Stimulated activated CD4-positive, alpha-beta T cell treated with anti-CD3 and anti-CD28 coated beads, Interleukin-15, amount 100 ng/mL, for 48 hours (primary cell): ENCODE measurements at regions not wholly inside any gene's neighbourhood (a gene's known extent, or its start where the extent isn't known, plus 50 kb on each side); places are given as distances from the start of the nearest gene placed in this dataset.

ENCODE experiments used
- DNase-seq, 2 donors: peaks; one replicate each; pipeline ENCODE4 v3.0.0-alpha.2; 2020; ENCODE audit warnings: low read depth in 2 of 2

- DNase-seq: no peak
Measured at GRCh38 chr2:76320716-76321115, 610.0 kb upstream of the GCFC2 start.

DNA sequence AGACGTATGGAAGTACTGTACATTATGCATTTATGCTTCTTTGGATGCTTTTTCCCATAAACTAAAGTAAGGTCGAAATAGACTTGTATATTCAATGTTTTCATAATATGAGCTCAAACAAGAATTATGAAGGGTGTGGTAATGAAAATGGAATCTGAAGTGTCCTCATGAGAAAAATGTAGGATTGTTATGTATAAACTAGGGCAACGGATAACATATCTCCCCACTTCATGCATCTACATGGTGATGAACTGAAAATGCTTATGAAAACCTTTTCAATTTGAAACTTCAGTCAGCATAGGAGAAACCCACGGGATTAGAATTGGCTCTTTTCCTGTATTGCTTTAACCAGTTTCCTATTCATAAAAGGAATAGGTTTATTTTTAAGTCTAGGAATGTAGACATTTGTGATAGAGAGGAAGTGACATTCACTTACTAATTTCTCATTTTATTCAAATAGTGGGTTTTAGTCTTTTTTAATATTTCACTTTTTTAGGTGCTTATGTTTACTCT, 608.2 kb upstream of the GCFC2 start:
- no peak for DNase-seq

GRCh38 chr2:76316691-76317090, 606.0 kb upstream of the GCFC2 start:
- DNase-seq: no peak

DNA sequence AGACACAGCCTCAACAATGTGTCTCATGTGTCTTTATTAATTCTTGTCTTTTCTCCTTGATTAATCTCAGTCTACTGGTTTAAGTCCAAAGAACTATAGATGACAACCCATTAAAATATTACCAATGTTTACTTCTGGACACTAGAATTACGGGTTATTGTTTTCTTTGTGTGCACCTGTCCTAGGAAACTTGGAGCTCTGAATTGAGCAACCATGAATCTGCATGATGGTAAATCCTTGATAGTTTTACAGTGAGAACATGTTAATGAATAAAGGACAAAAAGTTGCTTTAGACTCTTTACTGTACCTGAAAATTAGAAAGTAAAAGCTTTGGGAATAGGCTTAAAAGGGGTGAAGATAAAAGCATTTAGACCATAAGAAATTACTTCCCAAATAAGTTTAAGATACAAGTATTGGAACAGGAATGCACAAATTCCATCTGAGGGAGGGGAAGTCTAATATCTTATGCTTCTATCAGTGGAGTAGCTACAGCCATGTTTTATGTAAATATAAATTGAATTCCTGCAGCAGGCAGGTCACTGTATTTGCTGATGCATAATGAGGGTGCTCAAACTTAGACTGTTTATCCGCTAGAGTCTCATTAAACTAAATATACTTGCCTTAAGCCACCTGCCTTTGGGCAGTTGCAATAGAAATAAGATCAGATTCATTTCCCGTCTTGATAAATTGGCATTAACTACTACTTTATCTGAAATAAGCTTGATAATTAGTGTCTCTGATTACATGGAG, 603.7 kb upstream of the GCFC2 start:
- no peak for DNase-seq

DNA sequence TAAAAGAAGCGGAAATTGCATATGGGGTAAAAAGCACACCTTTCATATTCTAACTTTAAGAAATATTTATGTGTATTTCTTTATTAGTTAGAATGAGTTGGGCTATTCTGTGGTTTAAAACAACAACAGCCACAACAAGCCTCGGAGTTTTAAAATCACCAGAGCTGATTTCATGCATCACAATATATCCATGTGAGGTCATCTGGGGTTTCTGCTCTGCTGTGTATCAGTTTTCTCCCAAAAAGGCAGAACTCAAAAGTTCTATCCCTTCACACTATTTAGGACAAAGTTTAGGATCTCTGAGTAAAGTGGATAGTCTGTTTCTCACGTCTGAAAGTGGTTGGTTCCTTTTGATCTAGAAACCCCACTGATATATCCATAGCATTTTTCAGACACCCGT, 601.5 kb upstream of the GCFC2 start:
- DNase-seq: no peak

DNA sequence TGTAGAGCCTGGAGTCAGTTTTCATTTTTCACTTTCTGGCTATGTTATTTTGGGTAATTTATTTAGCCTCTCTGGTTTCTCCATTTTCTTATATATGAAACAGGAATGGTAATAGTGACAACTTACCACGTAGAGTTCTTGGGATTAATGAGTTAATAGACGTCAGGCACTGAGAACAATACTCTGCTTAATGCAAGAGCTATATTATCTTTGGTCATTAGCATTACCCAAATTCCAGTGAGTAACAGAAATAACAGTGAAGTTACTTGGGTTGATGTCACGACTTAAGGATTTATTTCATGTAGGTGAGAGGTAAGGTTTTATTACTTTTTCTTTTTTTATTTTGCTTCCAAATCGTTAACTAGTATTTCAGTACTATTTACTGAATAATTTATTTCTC, 601.0 kb upstream of the GCFC2 start:
- DNase-seq: no peak

DNA sequence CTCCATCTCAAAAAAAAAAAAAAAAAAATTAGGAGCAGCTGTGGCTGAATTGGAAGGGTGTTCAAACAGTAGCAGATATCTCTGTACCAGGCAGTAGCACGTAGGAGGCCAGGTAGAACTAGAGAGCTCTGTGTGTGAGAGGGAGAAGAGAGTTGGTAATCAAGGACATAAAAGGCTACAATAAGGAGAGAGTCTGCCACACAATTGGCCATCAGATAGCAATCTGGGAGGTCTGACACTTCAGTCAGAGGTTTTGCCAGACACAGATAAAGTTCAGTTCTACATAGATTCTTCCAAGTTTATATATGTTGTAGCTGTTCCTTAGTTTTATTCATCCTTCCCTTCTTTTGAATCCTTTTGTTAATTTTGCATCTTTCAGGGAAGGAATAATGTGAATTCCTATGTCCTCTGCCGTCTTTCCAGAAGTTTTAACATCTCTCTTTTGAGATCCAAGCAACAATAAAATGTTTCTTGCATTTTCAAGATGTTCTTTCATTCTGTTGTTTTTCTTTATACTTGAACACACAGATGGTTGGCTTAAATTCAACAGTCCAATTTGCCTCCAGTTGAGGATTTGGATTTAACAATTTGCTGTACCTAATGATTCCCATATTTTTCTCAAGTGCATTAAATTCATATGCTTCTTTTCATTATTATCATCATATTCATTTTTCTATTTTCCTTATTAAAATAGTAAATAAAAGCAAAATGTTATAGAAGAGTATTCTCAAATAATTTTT, 600.3 kb upstream of the GCFC2 start:
- no peak for DNase-seq

DNA sequence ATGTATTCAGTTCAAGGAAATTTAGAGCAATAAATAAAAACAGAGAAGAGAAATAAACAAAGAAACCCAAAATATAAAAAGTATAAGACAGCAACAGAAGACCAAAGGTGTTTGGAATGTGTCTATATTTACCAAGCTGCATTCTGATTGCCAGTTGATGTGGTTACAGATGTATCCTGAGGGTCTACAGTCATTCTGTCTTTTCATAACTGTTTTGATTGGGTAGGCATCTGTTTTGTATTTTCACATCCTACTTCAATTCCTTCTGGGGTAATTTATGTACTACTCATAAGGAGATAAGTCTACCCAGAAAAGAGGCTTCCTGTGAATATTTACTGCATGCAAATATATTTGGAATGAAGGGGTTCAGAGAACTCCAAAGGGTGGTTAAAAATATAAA, 596.8 kb upstream of the GCFC2 start:
- no peak for DNase-seq

- no peak for DNase-seq
Measured at GRCh38 chr2:76298041-76298440, 587.3 kb upstream of the GCFC2 start.

- no peak for DNase-seq
Measured at GRCh38 chr2:76296438-76296837, 585.7 kb upstream of the GCFC2 start.

DNA sequence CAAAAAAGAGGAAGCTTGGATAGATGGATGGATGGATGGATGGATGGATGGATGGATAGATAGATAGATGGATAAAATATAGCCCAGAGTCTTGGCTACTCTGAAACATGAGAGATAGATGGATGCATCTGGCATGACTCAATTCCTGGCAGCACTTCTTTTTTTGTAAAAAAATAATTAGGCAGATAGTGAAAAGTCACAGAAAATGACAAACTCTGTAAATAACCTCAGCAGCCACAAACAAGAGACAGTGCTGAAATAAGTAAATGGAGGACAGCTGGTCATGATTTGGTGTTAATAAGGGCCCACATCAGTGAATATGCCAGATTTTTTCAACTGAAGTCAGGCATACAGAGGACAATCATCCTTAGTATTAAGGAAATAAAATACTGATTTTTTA, 585.0 kb upstream of the GCFC2 start:
- DNase-seq: no peak

DNA sequence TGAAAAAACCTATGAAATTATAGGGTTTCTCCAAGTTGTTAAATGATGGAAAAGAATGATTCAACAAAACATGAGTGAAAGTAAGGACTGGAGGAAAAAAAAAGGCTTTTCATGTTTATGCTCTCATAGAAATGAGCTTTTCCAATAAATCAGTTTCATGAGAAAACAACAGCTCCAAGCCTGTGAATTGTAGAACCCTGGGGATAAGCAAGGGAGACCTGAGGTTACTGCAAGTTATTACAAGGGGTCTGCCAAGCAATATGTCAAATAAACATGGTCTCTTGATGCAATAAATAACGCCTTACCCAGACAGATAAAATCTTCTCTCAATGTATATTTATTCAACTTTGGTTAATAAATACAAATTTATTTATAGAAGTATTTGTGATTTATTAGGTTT, 577.9 kb upstream of the GCFC2 start:
- no peak for DNase-seq

GRCh38 chr2:76288146-76288545, 577.4 kb upstream of the GCFC2 start:
- DNase-seq: no peak

DNA sequence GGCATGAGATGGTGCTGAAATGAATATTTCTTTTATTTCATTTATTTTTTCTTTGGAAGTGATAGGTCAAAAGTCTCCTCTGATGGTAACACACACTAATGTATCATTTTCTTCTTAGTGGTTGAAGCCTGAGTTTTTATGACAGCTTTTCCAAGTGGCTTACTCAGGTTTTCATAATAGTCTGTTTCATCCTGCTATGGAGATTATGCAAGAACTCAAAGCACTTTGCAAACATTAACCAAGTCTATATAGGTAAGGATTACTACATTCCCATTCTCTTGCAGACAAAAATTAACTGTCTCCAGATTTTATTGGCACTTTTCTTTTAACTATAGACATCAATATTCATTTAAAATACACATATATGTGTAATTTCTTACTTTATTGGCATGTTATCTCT, 572.6 kb upstream of the GCFC2 start:
- no peak for DNase-seq

DNA sequence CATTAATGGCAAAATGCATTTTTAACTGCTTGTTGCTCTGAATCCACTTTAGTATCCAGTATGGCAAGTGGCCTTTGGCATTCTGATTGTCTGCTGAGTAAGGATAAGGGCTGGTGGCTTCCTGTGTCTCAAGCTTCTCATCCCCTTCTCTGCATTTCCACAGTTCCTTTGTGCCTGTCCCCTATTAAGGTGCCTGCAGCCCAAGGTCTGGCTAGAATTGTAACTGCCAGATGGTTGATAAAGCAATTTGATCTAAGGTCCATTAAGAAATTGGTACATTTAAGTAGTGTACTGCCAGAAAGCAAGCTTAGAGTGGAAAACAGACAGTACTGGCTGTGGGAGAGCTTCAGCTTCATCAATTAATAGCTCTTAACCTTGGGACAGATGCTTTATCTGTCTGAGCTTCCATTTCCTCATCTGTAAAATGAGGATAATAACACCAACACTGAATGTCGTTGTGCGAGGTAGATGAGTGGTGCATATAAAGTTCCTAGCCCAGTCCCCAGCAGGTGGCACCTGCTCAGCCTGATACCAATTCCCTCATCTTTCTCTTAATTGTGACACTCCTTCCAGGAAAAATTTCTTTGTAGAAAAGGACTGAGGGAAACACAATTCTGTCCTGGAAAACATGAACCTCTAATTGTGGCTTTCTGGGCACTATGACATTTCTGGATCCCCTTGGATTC, 570.6 kb upstream of the GCFC2 start:
- DNase-seq: no peak

DNA sequence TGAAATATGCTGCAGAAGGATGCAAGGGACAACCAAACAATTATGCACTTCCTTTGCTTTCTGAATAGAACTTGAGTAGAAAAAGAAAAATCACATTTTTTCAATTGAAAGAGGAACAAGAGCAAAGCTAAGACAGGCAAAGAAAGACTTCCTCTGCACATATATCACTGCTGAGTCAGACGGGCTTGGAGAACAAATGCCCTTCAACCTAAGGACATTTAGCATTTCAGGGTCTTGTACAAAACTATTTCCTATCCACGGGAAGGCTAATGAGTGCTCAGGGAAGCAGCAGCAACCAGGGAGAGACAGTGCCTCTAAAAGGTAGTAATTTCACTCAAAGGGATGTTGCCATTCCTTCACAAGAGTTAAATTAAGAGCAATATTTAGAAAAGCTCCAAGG, 570.0 kb upstream of the GCFC2 start:
- no peak for DNase-seq

GRCh38 chr2:76279142-76279541, 568.4 kb upstream of the GCFC2 start:
- DNase-seq: no peak

- no peak for DNase-seq
Measured at GRCh38 chr2:76275788-76276187, 565.1 kb upstream of the GCFC2 start.

- no peak for DNase-seq
Measured at GRCh38 chr2:76274676-76275075, 564.0 kb upstream of the GCFC2 start.

DNA sequence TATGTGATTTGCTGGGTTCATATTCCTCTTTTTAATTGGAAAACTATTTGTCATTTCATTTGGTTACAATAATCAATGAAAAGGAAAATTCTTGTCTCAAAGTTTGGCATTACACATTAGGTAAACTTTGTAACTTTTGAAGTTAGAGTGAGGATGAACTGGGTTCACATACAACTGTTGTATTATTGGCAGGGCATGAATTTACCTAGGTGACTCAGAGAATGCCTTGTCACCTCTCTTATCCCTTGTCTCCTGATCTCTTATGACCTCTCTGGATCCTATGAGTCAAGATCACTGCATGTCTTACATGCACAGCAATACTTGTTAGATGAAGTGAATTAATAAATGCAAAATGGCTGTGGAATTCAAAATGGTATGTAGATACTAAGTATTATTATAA, 563.4 kb upstream of the GCFC2 start:
- DNase-seq: no peak

DNA sequence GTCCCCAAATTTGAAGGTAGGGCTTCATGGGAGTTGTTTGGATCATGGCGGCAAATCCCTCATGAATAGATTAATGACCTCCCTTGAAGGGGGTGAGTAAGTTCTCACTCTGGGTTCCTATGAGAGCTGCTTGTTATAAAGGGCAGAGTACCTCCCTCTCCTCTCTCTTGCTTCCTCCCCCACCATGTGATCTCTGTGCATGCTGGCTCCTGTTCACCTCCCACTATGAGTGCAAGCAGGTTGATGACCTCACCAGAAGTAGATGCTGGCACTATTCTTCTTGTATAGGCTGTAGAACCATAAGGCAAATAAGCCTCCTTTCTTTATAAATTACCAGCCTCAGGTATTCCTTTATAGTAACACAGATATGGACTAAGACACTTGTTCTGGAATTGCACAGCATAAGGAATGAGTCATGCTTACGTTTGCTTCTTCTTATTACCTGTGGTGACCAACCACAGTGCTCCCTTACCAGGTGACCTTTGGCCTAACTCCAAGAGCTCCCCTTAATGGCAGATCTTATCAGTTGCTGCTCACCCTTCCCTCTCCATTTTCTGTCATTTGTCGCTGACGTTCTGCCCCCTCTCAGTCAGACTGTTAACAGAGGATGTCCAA, 559.5 kb upstream of the GCFC2 start:
- no peak for DNase-seq

DNA sequence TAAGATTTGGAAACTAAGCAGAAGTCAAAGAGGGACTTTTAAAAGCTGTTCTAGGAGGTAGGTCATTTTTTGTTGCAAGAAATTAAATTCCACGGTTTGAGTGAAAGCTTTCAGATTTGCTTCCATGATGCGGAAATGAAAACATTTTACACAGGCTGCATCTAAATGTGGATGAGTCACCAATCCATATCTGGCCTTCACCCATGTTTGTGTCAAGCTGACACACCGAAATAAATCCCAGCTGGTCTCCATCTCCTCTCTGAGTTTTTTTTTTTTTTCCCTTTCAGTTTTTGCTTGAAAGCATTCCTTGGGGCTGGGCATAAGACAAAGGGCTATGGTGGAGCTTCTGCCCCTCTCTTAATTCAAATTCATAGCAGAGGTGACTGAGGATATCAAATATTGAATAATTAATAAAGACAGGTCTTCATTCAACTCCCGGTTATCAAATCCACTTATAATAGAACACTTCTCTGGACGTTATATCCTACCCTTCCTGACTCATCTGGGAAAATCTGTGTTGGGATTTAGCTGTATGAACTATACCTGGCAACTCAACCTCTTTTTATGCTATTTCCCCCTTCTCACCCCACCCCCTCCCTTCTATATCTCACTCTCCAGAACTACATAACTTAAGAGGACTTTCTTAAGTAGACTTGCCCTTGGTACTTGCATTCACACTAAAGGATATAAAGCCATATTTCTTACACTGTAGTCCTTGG, 558.3 kb upstream of the GCFC2 start:
- DNase-seq: no peak
